22Rv1 (cell line): ENCODE measurements at regions not wholly inside any gene's neighbourhood (a gene's known extent, or its start where the extent isn't known, plus 50 kb on each side); places are given as distances from the start of the nearest gene placed in this dataset.

Experiments used
- CTCF ChIP-seq: fragments of 450-650 bp; IDR thresholded peaks from 2 replicates; pipeline ENCODE4 v1.5.1; 2017; ENCODE audit warnings: mild to moderate bottlenecking
- ZFX ChIP-seq: fragments of 450-650 bp; IDR thresholded peaks from 2 replicates; pipeline ENCODE4 v1.6.1; 2017; ENCODE audit warnings: antibody characterized with exemption, borderline replicate concordance

GRCh38 chr5:34460496-34460895 is 195.6 kb upstream of the RAI14 start:
- no peak for TF ChIP-seq CTCF
- TF ChIP-seq ZFX = no peak
